ENCODE measurements at regions not wholly inside any gene's neighbourhood (a gene's known extent, or its start where the extent isn't known, plus 50 kb on each side); places are given as distances from the start of the nearest gene placed in this dataset.

DNA sequence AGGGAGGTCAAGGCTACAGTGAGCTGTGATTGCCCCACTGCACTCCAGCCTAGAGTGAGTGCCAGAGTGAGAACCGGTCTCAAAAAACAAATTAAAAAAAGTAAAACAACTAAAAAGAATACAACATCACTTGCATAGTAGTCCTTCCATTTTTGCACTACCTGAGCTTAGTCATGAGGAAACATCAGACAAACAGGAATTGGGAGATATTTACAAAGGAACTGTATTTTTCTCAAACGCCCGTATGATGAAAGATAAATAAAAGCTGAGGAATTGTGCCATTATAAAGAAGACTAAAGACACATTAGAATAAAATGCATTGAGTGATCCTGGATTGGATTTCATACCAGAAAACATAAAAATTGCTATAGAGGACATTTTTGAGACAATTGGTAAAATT, 50.0 kb upstream of the ATP8B1 start:
- Histone ChIP-seq H3K27me3 (no peaks in the 10 kb centered on the region), H3K36me3 (no peaks in the 10 kb centered on the region), H3K27ac (no peak overlapping the region), H3K4me1 (no peaks in the 10 kb centered on the region), H3K4me3 (no peak overlapping the region), H3K9me3 (no peaks in the 10 kb centered on the region)
- WGBS (ENCODE audit: insufficient coverage, low coverage, low lambda C conversion rate, missing lambda C conversion rate): 50% methylated on average over 3 of the region's 3 CpGs
- intact Hi-C loops (cut with DNase I): no loop called here
- ATAC-seq (no peak), DNase-seq (no peak)
- TF ChIP-seq, protein P1, sequence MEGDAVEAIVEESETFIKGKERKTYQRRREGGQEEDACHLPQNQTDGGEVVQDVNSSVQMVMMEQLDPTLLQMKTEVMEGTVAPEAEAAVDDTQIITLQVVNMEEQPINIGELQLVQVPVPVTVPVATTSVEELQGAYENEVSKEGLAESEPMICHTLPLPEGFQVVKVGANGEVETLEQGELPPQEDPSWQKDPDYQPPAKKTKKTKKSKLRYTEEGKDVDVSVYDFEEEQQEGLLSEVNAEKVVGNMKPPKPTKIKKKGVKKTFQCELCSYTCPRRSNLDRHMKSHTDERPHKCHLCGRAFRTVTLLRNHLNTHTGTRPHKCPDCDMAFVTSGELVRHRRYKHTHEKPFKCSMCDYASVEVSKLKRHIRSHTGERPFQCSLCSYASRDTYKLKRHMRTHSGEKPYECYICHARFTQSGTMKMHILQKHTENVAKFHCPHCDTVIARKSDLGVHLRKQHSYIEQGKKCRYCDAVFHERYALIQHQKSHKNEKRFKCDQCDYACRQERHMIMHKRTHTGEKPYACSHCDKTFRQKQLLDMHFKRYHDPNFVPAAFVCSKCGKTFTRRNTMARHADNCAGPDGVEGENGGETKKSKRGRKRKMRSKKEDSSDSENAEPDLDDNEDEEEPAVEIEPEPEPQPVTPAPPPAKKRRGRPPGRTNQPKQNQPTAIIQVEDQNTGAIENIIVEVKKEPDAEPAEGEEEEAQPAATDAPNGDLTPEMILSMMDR (IDR thresholded peaks at IDR 0.05): no peak
- no peak for TF ChIP-seq POLR2A (IDR thresholded peaks at IDR 0.05)
